ENCODE measurements at regions not wholly inside any gene's neighbourhood (a gene's known extent, or its start where the extent isn't known, plus 50 kb on each side); places are given as distances from the start of the nearest gene placed in this dataset.
"Not testable (repeated sequence)": the region's sequence is repeated elsewhere in the genome, so short reads cannot be mapped to it uniquely, and the experiment has no call there.

DNA sequence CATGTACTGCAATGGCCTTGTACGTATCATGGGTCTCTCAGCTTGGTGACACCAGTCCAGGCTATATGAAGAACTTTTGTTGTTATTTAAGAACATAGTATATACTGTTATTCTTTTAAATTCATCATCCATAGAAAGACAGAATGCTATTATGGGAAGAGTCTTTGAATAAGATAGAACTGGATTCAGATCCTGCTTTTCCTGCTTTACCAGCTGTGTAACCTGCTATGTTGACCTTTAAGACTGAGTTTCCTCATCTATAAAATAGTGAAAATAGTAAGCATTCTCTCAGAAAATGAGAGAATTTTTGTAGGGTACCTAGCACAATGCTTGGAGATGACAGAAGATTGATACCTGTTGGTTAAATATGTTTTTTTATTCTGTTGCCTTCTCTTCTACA is 204.1 kb upstream of the TBL1XR1 start:
- H3K36me3 ChIP-seq = no peaks in the 10 kb centered on the region
- no peaks in the 10 kb centered on the region for H3K4me1 ChIP-seq
- no peak overlapping the region for H3K27ac ChIP-seq
- no peaks in the 10 kb centered on the region for H3K9me3 ChIP-seq (replicated peaks)
- H3K27me3 ChIP-seq = no peaks in the 10 kb centered on the region
- H3K4me3 ChIP-seq = no peak overlapping the region
- DNase-seq = no peak

DNA sequence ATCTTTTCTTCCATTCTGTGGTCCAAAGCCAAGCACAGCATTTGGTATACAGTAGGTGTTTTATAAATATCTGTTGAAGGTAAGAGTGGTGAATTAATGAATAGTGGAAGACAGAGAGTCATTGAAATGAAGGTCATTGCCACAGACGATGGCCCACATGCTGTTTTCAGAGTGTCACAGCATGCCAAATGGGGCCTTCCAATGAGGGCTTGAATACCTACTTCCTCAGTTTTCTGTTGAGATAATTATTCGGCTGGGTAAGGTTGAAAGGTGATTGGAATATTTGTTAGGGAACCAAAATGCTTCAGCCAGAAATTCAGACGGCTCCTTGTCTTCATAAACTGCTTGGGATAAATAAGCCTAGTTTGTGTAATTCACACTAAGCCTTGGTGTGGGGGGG is 205.3 kb upstream of the TBL1XR1 start:
- Histone ChIP-seq H3K27me3 (no peaks in the 10 kb centered on the region), H3K9me3 (replicated peaks) (no peaks in the 10 kb centered on the region), H3K4me3 (no peak overlapping the region), H3K27ac (no peak overlapping the region), H3K36me3 (no peaks in the 10 kb centered on the region), H3K4me1 (no peaks in the 10 kb centered on the region)
- DNase-seq = no peak

DNA sequence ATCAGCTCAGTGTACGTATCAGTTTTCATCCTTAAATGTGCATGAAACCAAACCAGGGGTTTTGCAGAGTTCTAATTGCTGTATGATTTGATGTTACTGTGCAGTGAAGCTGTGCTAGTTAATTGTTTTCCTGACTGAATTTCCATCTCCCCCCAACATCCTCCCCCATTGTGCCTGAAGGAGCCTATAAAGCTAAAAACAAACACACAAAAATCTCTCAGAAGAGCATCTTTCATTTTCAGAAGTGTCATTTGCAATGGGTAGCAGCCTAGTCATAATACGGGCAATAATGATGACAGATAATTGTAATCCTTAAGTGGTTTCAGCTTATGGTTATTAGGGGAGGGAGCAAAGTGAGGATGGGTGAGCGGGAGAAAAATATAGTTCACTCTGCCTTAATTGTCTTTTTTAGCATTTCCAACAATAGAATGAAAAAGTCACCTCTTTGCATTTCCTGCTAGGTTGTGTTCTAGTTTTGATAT is 207.9 kb upstream of the TBL1XR1 start:
- H3K4me1 ChIP-seq = no peaks in the 10 kb centered on the region
- no peak overlapping the region for H3K4me3 ChIP-seq

DNA sequence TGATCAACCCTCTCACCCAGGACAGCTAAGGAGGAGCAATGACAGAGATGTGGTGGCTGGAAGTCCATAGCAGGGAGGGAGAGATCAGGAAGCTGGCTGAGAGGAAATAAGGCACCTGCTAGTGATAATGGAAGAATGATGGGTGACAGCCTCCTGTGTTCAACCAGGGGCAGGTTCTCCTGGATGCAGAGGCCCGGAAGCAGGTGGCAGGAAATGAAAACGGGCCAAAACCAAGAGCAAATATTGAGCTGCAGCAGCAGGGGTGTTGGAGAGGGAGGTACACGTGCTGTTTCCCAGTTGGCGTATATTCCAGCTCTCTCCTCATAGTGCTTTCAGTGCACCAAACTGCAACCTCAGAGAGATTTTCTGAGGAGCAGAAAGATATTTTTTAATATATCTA is 213.4 kb upstream of the TBL1XR1 start:
- Histone ChIP-seq H3K4me3 (no peak overlapping the region), H3K27ac (no peak overlapping the region), H3K36me3 (no peaks in the 10 kb centered on the region), H3K4me1 (no peaks in the 10 kb centered on the region), H3K27me3 (no peaks in the 10 kb centered on the region), H3K9me3 (replicated peaks) (no peaks in the 10 kb centered on the region)
- DNase-seq = peak; percentile 18 to 37

More for the DNA sequence above, 207.9 kb upstream of the TBL1XR1 start:
- Histone ChIP-seq H3K27ac (no peak overlapping the region), H3K9me3 (replicated peaks) (no peaks in the 10 kb centered on the region), H3K27me3 (no peaks in the 10 kb centered on the region), H3K36me3 (no peaks in the 10 kb centered on the region)
- DNase-seq = no peak

DNA sequence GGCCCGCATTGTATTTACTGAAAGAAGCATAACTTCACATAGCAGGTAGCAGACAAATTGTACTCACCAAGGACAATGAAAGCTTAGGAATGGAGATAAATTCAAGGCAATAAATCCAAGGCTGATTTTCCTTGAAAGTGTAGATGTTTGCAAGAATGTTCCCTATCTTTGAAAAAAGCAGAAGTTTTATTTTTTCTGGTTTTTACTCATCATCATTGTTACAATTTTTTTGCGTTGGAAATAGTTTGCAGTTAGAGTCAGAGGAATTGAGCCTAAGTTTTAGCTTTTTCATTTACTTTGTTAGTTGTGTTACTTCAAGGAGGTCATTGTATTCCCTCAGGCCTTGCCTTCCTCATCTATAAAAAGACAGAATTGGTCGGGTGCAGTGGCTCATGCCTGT is 213.9 kb upstream of the TBL1XR1 start:
- Histone ChIP-seq H3K9me3 (replicated peaks) (no peaks in the 10 kb centered on the region), H3K36me3 (no peaks in the 10 kb centered on the region), H3K4me1 (no peaks in the 10 kb centered on the region), H3K27ac (no peak overlapping the region), H3K4me3 (no peak overlapping the region), H3K27me3 (no peaks in the 10 kb centered on the region)
- no peak for DNase-seq

DNA sequence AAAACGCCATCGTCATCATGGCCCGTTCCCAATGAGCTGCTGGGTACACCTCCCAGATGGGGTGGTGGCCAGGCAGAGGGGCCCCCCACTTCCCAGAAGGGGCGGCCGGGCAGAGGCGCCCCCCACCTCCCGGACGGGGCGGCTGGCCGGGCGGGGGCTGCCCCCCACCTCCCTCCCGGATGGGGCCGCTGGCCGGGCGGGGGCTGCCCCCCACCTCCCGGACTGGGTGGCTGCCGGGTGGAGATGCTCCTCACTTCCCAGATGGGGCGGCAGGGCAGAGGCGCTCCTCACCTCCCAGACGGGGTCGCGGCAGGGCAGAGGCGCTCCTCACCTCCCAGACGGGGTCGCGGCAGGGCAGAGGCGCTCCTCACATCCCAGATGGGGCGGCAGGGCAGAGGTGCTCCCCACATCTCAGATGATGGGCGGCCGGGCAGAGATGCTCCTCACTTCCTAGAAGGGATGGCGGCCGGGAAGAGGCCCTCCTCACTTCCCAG is 215.4 kb upstream of the TBL1XR1 start:
- H3K36me3 ChIP-seq; H3K4me3 ChIP-seq; H3K9me3 ChIP-seq (replicated peaks); H3K27me3 ChIP-seq; H3K4me1 ChIP-seq; DNase-seq; H3K27ac ChIP-seq: not testable (repeated sequence)

DNA sequence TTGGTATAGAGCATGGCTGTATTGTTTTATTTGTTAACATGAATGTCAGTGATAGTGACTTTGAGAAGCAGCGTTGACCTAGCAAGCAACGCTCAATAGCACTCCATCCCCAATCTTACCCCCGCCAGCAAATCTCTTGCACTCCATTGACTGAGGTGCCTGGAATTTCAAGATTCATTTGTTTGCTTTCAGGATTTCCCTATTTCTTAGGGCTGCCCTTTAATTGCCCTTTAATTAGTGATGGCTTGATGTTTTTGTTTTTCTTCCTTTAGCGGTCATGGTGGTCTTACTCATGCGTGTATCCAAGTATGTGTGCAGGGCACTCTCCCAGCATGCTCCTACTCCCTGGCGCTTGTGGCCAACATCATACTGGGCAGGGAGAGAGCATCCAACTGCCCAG is 216.8 kb upstream of the TBL1XR1 start:
- H3K4me3 ChIP-seq = no peak overlapping the region
- no peak for DNase-seq
- H3K4me1 ChIP-seq = no peaks in the 10 kb centered on the region

DNA sequence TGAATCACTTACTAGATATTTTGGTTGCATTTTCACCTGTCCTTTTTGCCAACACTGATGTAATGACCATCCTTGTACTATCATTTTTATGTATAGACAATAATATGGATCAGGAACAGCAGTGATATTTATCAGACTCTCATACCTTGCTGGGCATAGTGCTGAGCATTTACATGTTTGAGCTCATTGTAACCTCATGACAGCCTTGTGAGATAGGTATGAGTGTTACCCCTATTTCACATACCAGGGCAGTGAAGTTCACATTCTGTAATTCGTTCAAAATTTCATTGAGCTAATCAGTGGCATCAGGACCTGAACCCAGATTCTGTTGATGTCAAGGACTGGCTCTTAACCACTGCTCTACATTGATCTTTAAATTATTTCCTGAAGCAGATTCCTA is 221.5 kb upstream of the TBL1XR1 start:
- no peak for DNase-seq
- Histone ChIP-seq H3K36me3 (no peaks in the 10 kb centered on the region), H3K4me3 (no peak overlapping the region), H3K27ac (no peak overlapping the region), H3K4me1 (no peaks in the 10 kb centered on the region), H3K27me3 (no peaks in the 10 kb centered on the region), H3K9me3 (replicated peaks) (no peaks in the 10 kb centered on the region)

More for the DNA sequence above, 216.8 kb upstream of the TBL1XR1 start:
- Histone ChIP-seq H3K36me3 (no peaks in the 10 kb centered on the region), H3K27ac (no peak overlapping the region), H3K27me3 (no peaks in the 10 kb centered on the region), H3K9me3 (replicated peaks) (no peaks in the 10 kb centered on the region)

DNA sequence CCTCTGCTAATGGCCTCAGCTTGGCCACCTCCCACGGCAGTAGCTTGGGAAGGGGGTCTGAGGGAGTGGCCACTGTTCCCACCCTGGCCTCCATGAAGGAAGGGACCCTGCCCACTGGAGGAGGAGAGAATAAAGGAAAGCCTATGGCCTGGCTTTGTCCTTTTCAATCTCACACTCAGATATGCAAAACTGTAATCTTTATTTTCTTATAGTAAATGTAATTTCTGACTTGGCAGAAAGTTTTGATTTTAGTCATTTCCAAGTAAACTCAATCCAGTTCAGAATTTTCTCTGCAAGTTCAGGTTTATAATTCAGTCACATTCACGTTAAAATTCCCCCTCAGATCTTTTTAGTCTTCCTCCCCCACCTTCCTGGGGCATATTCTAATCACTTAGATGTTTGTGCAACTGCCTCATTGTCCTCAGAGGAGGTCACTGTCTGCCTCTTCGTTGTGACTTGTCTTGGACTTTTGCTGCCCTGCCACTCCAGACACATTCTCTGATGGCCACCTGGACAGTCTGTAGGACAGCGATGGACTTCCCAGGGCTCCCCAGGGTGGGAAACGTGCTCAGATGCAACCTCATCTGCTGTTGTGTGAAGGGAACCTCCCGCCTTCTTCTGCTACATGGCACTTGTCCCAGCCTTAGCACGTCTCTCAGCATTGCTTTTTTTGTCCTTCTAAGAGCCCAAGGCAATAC is 222.8 kb upstream of the TBL1XR1 start:
- no peak for DNase-seq
- H3K36me3 ChIP-seq = no peaks in the 10 kb centered on the region
- H3K27ac ChIP-seq = no peak overlapping the region
- H3K4me1 ChIP-seq = no peaks in the 10 kb centered on the region
- no peak overlapping the region for H3K4me3 ChIP-seq
- no peaks in the 10 kb centered on the region for H3K27me3 ChIP-seq
- H3K9me3 ChIP-seq (replicated peaks) = no peaks in the 10 kb centered on the region

DNA sequence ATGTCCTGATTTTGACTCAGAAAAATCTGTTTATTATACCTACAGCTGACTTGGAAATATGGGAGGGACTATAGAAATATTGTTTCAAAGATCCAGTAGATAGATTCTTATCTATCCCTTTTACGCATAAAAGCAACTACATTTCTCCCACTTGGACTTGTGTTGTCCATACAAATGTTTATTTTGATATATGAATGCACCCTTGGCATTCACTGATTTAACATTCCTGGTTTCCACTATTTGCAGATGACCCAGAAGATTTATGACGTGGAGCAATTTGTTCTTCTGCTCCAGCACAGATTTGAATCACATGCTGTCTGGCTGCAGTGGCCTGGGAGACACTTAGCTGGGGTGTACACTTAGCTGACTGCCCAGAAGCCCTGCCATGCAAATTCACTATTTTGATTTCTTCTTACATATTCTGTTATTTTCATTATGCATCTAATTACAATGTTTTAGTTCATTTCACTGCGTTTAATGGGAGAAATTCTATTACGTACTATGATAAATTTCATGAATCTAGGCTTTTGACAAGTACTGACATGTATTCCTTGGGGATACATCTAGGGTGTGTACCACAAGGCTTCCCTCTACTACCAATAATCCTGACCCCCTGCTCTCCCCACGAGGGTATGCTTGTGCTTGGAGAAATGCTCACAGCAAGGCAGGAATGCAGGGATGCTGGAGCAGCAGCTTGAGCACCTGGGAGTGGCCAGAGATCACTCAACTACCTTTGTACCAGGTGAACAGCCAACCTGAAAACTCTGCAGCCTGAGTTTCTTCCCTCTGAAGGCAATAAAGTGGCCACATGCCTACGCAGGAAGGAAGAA is 223.6 kb upstream of the TBL1XR1 start:
- DNase-seq = no peak

DNA sequence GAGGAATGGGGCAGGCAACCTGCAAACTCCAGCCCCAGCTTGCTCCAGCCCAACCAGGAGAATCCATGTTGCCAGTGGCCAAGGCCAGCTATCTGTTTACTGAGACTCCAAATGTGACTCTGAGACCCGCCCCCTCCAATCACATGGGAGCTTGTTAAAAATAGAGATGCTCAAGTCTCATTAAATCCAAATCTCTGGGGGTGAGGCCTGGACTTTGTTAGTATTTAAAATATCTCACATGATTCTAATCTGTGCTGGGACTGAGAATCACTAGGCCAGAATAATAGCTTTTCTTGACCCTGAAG is 224.2 kb upstream of the TBL1XR1 start:
- H3K9me3 ChIP-seq (replicated peaks) = no peaks in the 10 kb centered on the region
- no peaks in the 10 kb centered on the region for H3K27me3 ChIP-seq
- DNase-seq = no peak
- H3K4me3 ChIP-seq = no peak overlapping the region
- no peaks in the 10 kb centered on the region for H3K36me3 ChIP-seq
- H3K27ac ChIP-seq = no peak overlapping the region
- no peaks in the 10 kb centered on the region for H3K4me1 ChIP-seq

More for the DNA sequence above, 223.6 kb upstream of the TBL1XR1 start:
- no peaks in the 10 kb centered on the region for H3K36me3 ChIP-seq
- H3K27me3 ChIP-seq = no peaks in the 10 kb centered on the region
- H3K9me3 ChIP-seq (replicated peaks) = no peaks in the 10 kb centered on the region
- H3K27ac ChIP-seq = no peak overlapping the region
- no peaks in the 10 kb centered on the region for H3K4me1 ChIP-seq
- no peak overlapping the region for H3K4me3 ChIP-seq

DNA sequence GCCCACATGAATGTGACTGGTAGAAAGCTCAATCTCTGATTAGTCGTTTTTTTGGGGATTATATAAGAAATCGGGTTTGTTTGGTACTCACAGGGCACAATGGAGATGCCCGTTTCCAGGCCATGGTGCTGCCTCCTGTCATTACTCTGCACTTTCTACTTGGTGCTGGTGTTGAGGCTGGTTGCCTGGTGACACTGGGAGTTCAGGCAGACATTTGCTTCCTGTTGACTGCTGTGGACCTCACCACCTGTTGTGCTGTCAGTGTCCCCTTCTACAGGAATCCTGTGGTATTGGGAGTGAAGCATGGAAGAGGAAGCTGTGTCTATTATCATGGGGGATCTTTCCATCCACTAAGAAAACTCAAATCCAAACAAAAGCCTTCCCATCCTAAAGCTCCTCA is 227.2 kb upstream of the TBL1XR1 start:
- H3K36me3 ChIP-seq = no peaks in the 10 kb centered on the region
- DNase-seq = peak in 1 of 2 experiments; percentile 16

DNA sequence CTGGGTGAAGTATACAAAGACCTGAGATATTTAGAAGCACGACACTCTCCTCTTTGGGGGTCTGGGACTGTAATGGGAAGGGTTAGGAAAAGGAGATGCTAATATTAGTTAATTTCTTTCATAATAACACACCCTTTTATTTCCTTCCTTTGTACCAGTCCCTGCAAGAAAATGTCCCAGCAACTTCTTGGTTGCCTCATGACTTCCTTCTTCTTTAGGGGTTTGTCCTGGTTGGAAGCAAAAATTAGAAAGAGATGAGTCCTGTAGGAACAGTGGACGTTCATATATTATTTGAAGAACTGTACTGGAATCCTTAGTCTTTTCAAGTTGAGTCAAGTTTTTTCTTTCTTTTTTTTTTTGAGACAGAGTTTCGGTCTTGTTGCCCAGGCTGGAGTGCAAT is 227.8 kb upstream of the TBL1XR1 start:
- no peak overlapping the region for H3K27ac ChIP-seq
- DNase-seq = no peak
- H3K4me1 ChIP-seq = no peaks in the 10 kb centered on the region
- H3K4me3 ChIP-seq = no peak overlapping the region
- no peaks in the 10 kb centered on the region for H3K9me3 ChIP-seq (replicated peaks)
- no peaks in the 10 kb centered on the region for H3K36me3 ChIP-seq
- H3K27me3 ChIP-seq = no peaks in the 10 kb centered on the region

More for the DNA sequence above, 227.2 kb upstream of the TBL1XR1 start:
- Histone ChIP-seq H3K9me3 (replicated peaks) (no peaks in the 10 kb centered on the region), H3K27ac (no peak overlapping the region), H3K27me3 (no peaks in the 10 kb centered on the region), H3K4me3 (no peak overlapping the region), H3K4me1 (no peaks in the 10 kb centered on the region)

DNA sequence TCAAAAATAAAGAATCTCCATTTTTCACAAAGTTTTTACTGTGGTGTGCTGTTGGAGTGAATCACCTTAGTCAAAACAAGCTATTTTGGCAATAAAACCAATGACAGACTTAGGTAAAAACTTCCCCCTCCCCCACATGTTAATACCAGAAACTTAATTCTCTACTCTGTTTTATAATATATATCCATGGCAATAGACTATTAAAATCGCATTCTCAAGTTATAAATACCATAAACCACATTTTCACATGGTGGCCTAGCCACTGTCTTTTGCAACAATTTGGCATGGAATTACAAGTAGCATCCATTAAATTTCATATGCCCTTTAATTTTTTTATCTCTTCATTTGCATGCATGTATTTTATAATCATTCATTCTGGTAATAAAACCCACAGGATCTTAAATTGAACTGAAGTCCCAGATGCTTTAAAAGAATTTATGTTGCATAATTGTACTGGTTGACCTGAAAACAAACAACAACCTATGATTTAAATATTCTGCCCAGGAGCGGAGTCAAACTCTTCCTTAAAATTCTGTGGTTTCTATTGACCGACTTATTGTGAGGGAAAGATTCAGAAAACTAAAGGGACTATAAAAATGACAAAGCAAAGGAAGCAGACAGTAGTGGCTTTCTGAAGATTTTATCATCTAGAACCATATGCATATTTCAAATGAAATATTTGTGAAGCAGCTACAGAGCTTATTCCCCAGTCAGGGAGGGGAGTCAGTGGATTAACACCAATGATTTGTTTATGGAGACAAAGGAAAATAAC is 229.0 kb upstream of the TBL1XR1 start:
- H3K9me3 ChIP-seq (replicated peaks) = no peaks in the 10 kb centered on the region
- H3K27ac ChIP-seq = no peak overlapping the region
- no peaks in the 10 kb centered on the region for H3K27me3 ChIP-seq
- no peaks in the 10 kb centered on the region for H3K36me3 ChIP-seq
- H3K4me1 ChIP-seq = no peaks in the 10 kb centered on the region
- H3K4me3 ChIP-seq = no peak overlapping the region
- no peak for DNase-seq
